ENCODE measurements at regions not wholly inside any gene's neighbourhood (a gene's known extent, or its start where the extent isn't known, plus 50 kb on each side); places are given as distances from the start of the nearest gene placed in this dataset.

DNA sequence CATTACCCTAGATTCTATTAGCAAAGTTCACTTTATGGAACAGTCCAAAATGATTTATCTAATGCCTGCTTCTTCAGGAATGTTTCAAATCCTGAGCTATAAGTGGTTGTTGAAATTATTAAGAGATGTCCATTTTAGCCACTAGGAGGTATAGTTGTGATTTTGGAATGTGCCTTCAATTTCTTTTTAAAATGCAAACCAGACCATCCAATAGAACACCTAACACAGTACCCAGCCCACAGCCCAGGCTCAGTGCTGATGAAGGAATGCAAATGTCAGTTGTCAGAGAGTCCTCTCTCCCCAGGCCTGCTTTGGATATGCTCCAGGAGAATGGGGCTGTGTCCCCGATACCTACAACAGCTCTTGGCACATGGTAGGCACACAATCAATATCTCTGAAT is 85.8 kb upstream of the E2F8 start:
- Histone ChIP-seq H3K9ac (replicated peaks in 1 of 4; ENCODE audit: extremely low read depth in 1 of 4, low read depth in 3 of 4, low read length in 3 of 4) (no peak overlapping the region), H3K79me2 (ENCODE audit: control insufficient read depth in 1 of 2, insufficient read depth in 2 of 2, low read length in 2 of 2) (no peaks in the 10 kb centered on the region), H2BK12ac (ENCODE audit: low read depth, low read length) (no peak overlapping the region), H4K20me1 (replicated peaks in 1 of 2; ENCODE audit: control insufficient read depth in 1 of 2, insufficient read depth in 2 of 2, low read length in 2 of 2) (no peaks in the 10 kb centered on the region), H3K4me3 (ENCODE audit: extremely low read depth in 1 of 4, insufficient read depth in 2 of 4, low read depth in 3 of 4, low read length in 4 of 4) (no peak overlapping the region), H2BK15ac (ENCODE audit: low read length) (no peak overlapping the region), H4K91ac (replicated peaks; ENCODE audit: insufficient read length, low read length) (no peak overlapping the region), H3K4ac (replicated peaks; ENCODE audit: insufficient read length, low read depth, low read length) (no peak overlapping the region), H2AK5ac (ENCODE audit: low read depth, low read length) (no peak overlapping the region), H2BK120ac (replicated peaks; ENCODE audit: low read depth, low read length) (no peak overlapping the region), H2BK5ac (ENCODE audit: low read depth, low read length) (no peak overlapping the region), H4K5ac (ENCODE audit: insufficient read length, low read depth, low read length) (no peak overlapping the region), H2AFZ (ENCODE audit: low read length) (no peak overlapping the region), H3K79me1 (ENCODE audit: low read depth, low read length) (no peaks in the 10 kb centered on the region), H3K18ac (ENCODE audit: extremely low read depth, low read length) (no peak overlapping the region), H3K27ac (ENCODE audit: low read depth, low read length) (no peak overlapping the region), H3K9me3 (ENCODE audit: insufficient read depth in 2 of 2, low read depth in 1 of 2, low read length in 1 of 2) (no peaks in the 10 kb centered on the region), H3K36me3 (ENCODE audit: control insufficient read depth in 2 of 4, insufficient read depth in 4 of 4, low read length in 3 of 4) (no peaks in the 10 kb centered on the region), H3K14ac (ENCODE audit: insufficient read length) (no peak overlapping the region), H3K27me3 (replicated peaks in 1 of 4; ENCODE audit: control insufficient read depth in 3 of 4, extremely low read depth in 1 of 4, insufficient read depth in 3 of 4, low read length in 3 of 4) (no peaks in the 10 kb centered on the region), H3K23me2 (ENCODE audit: low read depth, low read length) (no peaks in the 10 kb centered on the region), H3K56ac (replicated peaks; ENCODE audit: insufficient read length, low read depth, low read length) (no peak overlapping the region), H3K23ac (ENCODE audit: insufficient read length) (no peak overlapping the region), H3K4me2 (ENCODE audit: insufficient read depth in 1 of 2, low read depth in 2 of 2, low read length in 2 of 2) (no peak overlapping the region), H2BK20ac (ENCODE audit: low read length) (no peak overlapping the region), H3K4me1 (replicated peaks in 1 of 4; ENCODE audit: control insufficient read depth in 3 of 4, insufficient read depth in 4 of 4, low read length in 3 of 4) (no peaks in the 10 kb centered on the region), H4K8ac (ENCODE audit: extremely low read depth, insufficient read depth, low read length) (no peak overlapping the region)
- WGBS, 2 experiments (ENCODE audit: extremely low coverage in 1 of 2, insufficient coverage in 1 of 2, insufficient read length in 1 of 2, insufficient replicate concordance in 2 of 2, low coverage in 1 of 2, low lambda C conversion rate in 2 of 2, missing lambda C conversion rate in 1 of 2): 81% methylated on average over 1 of the region's 1 CpG; no CpG with 5 or more reads in 1 of the 2 experiments
- ChIA-PET POLR2A (ENCODE audit: partially characterized antibody) (no interaction called here), CTCF (ENCODE audit: partially characterized antibody) (interaction anchor here (0.7 to 1.5 kb wide), 12 partner anchors 10 to 577 kb away, joined by 3 to 8 read pairs (median 3); no protein-coding TSS in a partner anchor)
- DNase-seq (ENCODE audit: low read depth in 1 of 2, low spot score in 2 of 2) (no peak), FAIRE-seq (no peak)
- no peak for TF ChIP-seq HDAC2 (IDR thresholded peaks at IDR 0.05; ENCODE audit: borderline replicate concordance in 1 of 2, low read depth in 2 of 2, low read length in 2 of 2)
